SJSA1 (cell line): ENCODE measurements at regions not wholly inside any gene's neighbourhood (a gene's known extent, or its start where the extent isn't known, plus 50 kb on each side); places are given as distances from the start of the nearest gene placed in this dataset.
"Not testable (repeated sequence)": the region's sequence is repeated elsewhere in the genome, so short reads cannot be mapped to it uniquely, and the experiment has no call there.

ENCODE experiments used
- DNase-seq, 2 experiments: peaks; one replicate each; pipeline ENCODE4 v3.0.0-alpha.2; 2015 to 2020; ENCODE audit warnings: low spot score in 2 of 2, low read depth in 1 of 2
- H3K27ac ChIP-seq: fragments of 250-450 bp; sonication (Bioruptor Pico); 2 replicates; pipeline ENCODE4 v1.5.1; 2020; ENCODE audit warnings: mild to moderate bottlenecking, moderate library complexity
- H3K27me3 ChIP-seq: fragments of 250-450 bp; sonication (Bioruptor Pico); replicated peaks from 2 replicates; pipeline ENCODE4 v1.5.1; 2020; ENCODE audit warnings: mild to moderate bottlenecking, moderate library complexity
- H3K36me3 ChIP-seq: fragments of 250-450 bp; sonication (Bioruptor Pico); 2 replicates; pipeline ENCODE4 v1.5.1; 2020; ENCODE audit warnings: mild to moderate bottlenecking
- H3K4me1 ChIP-seq: fragments of 250-450 bp; sonication (Bioruptor Pico); replicated peaks from 2 replicates; pipeline ENCODE4 v1.6.1; 2021; ENCODE audit warnings: mild to moderate bottlenecking
- H3K4me3 ChIP-seq: fragments of 250-450 bp; sonication (Bioruptor Pico); 2 replicates; pipeline ENCODE4 v1.5.1; 2020; ENCODE audit warnings: mild to moderate bottlenecking
- H3K9me3 ChIP-seq: fragments of 250-450 bp; sonication (Bioruptor Pico); replicated peaks from 2 replicates; pipeline ENCODE4 v1.5.1; 2020; ENCODE audit warnings: mild to moderate bottlenecking

DNA sequence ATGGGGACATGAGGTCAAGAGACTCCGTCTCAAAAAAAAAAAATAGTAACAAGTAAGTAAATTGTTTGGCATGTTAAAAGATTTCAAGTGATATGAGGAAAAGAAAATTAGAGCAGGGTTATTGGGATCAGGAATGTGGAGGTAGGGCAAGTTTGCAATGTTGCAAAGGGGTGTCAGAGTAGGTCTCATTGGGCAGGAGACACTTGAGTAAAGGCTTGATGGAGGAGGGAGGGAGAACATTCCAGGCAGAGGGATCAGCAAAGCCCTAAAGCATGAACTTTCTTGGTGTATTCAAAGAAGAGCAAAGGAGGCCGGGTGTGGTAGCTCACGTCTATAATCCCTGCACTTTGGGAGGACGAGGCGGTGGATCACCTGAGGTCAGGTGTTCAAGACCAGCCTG, 87.1 kb upstream of the HAND1 start:
- Histone ChIP-seq H3K36me3 (no peaks in the 10 kb centered on the region), H3K27ac (no peak overlapping the region), H3K9me3 (no peaks in the 10 kb centered on the region), H3K27me3 (peaks cover 30% of the 10 kb centered on the region), H3K4me1 (no peaks in the 10 kb centered on the region), H3K4me3 (no peak overlapping the region)
- no peak for DNase-seq

DNA sequence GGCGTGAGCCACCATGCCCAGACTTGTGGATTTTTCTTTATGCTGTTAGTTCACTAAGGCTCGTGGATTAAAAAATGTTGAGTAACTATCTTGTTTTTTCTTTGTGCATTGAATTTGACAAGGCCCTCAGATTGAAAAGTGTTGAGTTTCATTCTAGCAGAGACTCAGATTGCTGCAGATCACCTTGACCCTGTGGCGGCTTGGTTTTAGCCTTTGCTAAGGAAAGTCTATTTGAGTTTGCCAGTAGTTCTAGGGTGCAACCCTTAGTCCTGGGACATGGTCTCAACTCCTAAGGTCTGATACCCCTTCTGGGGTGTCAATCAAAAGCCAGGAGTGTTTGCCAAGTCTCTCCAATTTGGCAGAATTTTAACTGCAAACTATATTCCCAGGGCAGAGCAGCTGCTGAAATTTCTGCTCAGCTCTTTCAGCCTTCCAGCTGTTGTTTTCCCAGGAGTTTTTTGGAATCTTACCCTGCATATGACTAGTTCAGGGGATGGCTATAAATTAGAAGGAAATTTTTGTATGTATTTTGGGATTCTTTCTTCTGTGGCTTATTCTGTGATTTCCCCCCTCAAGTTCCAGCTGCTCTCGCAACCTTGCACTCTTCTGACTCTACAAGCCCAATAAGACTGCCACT, 84.3 kb upstream of the HAND1 start:
- no peak for DNase-seq
- no peak overlapping the region for H3K4me3 ChIP-seq
- no peaks in the 10 kb centered on the region for H3K36me3 ChIP-seq
- no peaks in the 10 kb centered on the region for H3K9me3 ChIP-seq
- no peak overlapping the region for H3K27ac ChIP-seq
- peaks cover 40% of the 10 kb centered on the region for H3K27me3 ChIP-seq
- no peaks in the 10 kb centered on the region for H3K4me1 ChIP-seq

DNA sequence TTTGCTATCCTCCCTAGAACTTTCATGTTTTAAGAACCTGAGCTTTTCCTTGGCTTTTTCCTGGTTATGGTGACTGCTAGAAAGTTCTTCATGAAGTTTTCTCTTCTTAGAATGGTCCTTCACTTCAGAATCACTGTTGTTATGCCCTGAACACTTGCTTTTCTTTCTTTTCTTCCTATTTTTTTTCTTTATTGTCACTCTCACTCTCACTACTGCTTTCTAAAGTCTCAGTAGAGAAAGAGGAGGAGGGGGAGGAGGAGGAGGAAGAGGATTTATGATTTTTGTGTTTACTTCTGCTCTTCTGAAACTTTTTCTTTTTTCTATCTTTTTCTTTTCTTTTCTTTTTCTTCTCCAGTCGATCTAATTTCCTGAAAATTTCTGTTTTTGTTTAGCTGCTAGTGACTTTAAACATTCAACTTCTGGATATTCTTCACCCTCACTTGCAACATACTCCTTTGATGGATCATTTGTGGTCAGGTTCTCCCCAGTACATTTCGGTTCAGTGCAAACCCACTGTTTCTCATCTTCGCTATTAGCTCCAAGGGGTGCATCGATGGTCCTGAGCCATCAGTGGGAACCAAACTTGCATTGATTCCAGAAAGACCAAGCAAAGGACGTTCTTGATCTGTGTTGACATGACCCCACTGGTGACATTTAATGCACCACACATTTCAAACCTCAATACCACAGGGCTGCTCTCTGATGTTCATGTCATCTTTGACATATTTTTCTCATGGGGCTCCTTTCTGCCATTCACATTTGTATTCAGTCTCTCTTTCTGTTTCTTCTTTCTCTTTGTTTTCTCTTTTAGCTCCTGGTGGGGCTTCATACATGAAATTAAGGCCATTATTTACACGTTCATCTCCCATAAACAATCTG, 81.6 kb upstream of the HAND1 start:
- Histone ChIP-seq H3K4me1 (no peaks in the 10 kb centered on the region), H3K9me3 (no peaks in the 10 kb centered on the region), H3K27me3 (peaks cover 35% of the 10 kb centered on the region), H3K27ac (no peak overlapping the region), H3K36me3 (no peaks in the 10 kb centered on the region), H3K4me3 (no peak overlapping the region)
- no peak for DNase-seq

DNA sequence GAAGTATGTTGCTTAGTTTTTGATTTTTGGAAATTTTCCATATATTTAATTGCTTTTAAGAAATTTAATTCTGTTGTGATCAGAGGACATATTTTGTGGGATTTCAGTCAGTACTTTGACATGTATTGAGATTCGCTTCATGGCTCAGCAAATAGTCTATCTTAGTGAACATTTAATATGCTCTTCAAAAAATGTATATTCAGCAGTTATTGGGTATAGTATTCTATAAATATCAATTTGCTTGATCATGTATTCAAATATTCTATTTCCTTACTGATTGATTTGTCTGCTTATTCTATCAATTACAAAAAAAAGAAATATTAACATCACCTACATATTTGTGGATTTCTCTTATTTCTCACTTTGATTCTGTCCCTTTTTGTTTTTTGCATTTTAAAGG, 79.5 kb upstream of the HAND1 start:
- no peak for DNase-seq
- H3K36me3 ChIP-seq: no peaks in the 10 kb centered on the region
- no peaks in the 10 kb centered on the region for H3K4me1 ChIP-seq
- H3K4me3 ChIP-seq: no peak overlapping the region
- no peaks in the 10 kb centered on the region for H3K9me3 ChIP-seq
- no peak overlapping the region for H3K27ac ChIP-seq
- H3K27me3 ChIP-seq: peaks cover 23% of the 10 kb centered on the region

DNA sequence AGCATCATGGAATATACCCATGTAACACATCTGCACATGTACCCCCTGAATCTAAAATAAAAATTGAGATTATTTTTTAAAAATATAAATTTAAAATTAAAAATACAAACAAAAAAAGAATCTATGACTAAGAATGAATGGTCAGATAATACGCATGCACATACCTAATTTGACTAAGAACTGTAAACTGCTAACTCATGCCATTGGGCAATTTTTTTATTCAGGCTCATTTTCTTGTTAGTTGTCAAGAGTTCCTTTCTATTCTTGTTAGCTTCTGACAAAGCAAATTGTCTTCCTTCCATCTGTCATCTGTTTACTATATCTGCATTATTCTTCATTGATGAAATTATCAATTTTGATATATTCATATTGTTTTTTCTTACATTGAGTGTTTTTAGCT, 69.5 kb upstream of the HAND1 start:
- no peak overlapping the region for H3K4me3 ChIP-seq
- no peak overlapping the region for H3K27ac ChIP-seq
- peaks cover 69% of the 10 kb centered on the region for H3K27me3 ChIP-seq
- no peaks in the 10 kb centered on the region for H3K9me3 ChIP-seq
- H3K36me3 ChIP-seq: no peaks in the 10 kb centered on the region
- H3K4me1 ChIP-seq: peaks cover 18% of the 10 kb centered on the region
- no peak for DNase-seq

DNA sequence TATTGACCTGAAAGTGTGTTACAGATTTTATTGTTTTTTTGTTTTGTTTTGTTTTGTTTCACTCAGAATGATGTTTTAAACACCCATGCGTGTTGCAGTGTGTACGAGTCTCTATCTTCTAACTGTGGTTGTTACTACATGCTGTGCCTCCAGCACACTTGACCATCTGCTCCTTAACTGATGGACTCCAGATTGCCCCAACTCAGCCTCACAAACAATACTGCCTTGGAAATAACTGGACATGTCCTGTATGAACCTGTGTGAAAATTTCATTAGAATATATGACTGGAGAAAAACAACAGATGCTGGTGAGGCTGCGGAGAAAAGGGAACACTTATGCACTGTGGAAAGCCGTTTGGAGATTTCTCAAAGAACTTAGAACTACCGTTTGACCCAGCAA, 68.7 kb upstream of the HAND1 start:
- no peaks in the 10 kb centered on the region for H3K9me3 ChIP-seq
- H3K27me3 ChIP-seq: peaks cover 69% of the 10 kb centered on the region

DNA sequence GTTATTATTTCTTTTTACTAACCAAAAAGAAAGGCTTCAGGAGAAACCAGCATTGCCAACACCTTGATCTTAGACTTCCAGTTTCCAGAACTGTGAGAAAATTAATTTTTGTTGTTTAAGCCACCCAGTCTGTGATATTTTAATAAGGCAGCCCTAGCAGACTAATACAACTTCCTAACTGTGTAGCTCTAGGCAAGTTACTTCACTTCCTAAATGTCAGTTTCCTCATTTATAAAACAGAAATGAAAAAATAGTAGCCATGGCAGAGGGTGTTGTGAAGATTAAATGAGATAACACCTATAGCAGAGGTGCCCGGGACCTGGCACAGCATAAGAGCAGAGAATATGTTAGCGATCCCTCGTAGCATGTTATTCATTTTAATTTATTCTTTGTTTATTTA, 66.6 kb upstream of the HAND1 start:
- Histone ChIP-seq H3K36me3 (no peaks in the 10 kb centered on the region), H3K4me3 (no peak overlapping the region), H3K9me3 (no peaks in the 10 kb centered on the region), H3K27ac (no peak overlapping the region), H3K4me1 (peaks cover 34% of the 10 kb centered on the region), H3K27me3 (peaks cover 76% of the 10 kb centered on the region)
- DNase-seq: no peak

More for the DNA sequence above, 68.7 kb upstream of the HAND1 start:
- DNase-seq: no peak
- no peaks in the 10 kb centered on the region for H3K36me3 ChIP-seq
- no peak overlapping the region for H3K4me3 ChIP-seq
- no peak overlapping the region for H3K27ac ChIP-seq
- H3K4me1 ChIP-seq: peaks cover 26% of the 10 kb centered on the region

DNA sequence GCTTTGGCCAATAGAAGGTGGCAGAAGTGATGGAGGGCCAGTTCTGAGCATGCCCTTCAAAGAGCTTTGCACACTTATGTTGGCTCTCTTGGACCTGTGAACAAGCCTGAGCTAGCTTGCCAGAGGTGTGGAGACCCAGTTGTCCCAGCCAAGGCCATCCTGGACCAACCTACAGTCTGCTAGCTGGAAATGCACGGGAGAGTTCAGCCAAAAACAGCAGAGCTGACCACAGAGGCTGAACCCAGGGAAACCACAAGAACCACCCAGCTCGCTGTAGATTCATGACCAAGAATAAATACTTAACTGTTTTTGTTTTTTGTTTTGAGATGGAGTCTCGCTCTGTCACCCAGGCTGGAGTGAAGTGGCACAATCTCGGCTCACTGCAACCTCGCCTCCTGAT, 65.4 kb upstream of the HAND1 start:
- Histone ChIP-seq H3K36me3 (no peaks in the 10 kb centered on the region), H3K27me3 (peaks cover 67% of the 10 kb centered on the region), H3K9me3 (0 out of 2 replicates have a peak, but pooled peaks cover 2% of the 10 kb centered on the region), H3K4me1 (peaks cover 40% of the 10 kb centered on the region), H3K27ac (no peak overlapping the region), H3K4me3 (no peak overlapping the region)
- DNase-seq: peak; percentile 84

DNA sequence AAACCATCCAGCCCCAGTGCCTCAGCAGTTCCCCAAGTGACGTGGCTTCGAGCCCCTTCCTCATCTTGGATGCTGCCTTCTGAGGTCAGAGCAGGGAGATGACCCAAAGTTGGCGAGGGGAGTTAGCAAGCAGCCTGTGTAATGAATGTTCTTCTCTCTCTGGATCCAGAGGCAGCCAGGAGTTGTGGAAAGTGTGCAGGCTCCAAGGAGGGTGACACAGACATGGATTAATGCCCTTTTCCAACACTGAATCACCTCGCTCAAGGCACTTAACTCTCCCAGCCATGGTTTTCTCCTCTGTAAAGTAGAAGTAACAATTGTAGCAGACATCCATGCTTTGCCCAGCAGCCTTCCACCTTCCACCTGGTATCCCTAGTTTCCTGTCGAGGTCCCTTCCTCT, 64.6 kb upstream of the HAND1 start:
- H3K36me3 ChIP-seq: no peaks in the 10 kb centered on the region
- peak in 1 of 2 experiments; percentile 37 for DNase-seq
- H3K9me3 ChIP-seq: 0 out of 2 replicates have a peak, but pooled peaks cover 2% of the 10 kb centered on the region
- H3K4me1 ChIP-seq: peaks cover 40% of the 10 kb centered on the region
- H3K27me3 ChIP-seq: peaks cover 67% of the 10 kb centered on the region
- H3K27ac ChIP-seq: no peak overlapping the region
- no peak overlapping the region for H3K4me3 ChIP-seq

DNA sequence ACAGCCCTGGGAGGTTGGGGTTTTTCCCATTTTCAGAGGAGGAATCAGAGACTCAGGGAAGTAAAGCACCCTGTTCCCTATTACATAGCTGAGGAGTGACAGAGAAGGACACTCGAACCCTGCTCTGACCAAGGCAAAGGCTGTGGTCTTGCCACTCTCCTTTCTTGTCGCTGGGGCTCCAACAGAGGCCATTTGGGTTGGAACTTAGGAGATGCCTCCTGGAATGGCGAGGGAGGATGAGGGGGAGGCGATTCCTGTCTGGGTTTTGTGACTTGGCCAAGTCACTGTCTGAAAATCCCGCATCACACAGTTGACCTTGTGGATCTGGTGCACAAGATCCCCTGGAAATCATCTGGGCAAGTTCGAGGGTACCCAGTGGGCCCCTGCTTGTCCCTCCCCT, 64.0 kb upstream of the HAND1 start:
- H3K36me3 ChIP-seq: no peaks in the 10 kb centered on the region
- H3K27me3 ChIP-seq: peaks cover 67% of the 10 kb centered on the region
- DNase-seq: no peak
- H3K9me3 ChIP-seq: 0 out of 2 replicates have a peak, but pooled peaks cover 2% of the 10 kb centered on the region
- H3K27ac ChIP-seq: no peak overlapping the region
- peaks cover 40% of the 10 kb centered on the region for H3K4me1 ChIP-seq
- no peak overlapping the region for H3K4me3 ChIP-seq

DNA sequence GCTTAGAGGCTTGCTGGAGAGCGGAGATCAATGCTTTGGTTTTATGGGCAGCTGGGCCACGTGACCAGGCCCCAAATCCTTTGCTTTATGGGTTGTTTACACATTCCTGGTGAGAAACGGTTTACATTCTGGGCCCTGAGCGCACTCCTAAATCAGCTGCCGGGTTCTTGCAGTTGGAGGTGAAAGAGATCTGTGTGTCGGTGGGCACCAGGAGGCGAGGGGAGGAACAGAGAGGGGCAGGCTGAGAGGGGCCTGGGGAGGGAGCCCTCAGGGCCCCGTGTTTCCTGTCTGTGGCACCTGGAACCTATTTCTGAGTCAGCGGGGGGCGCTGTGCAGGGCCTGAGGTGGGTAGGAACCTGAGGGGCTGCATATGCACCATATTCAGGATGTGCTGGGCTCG, 63.5 kb upstream of the HAND1 start:
- Histone ChIP-seq H3K27ac (no peak overlapping the region), H3K9me3 (0 out of 2 replicates have a peak, but pooled peaks cover 2% of the 10 kb centered on the region), H3K36me3 (no peaks in the 10 kb centered on the region), H3K4me3 (no peak overlapping the region), H3K27me3 (peaks cover 67% of the 10 kb centered on the region), H3K4me1 (peaks cover 40% of the 10 kb centered on the region)
- peak; percentile 47 to 69 for DNase-seq

DNA sequence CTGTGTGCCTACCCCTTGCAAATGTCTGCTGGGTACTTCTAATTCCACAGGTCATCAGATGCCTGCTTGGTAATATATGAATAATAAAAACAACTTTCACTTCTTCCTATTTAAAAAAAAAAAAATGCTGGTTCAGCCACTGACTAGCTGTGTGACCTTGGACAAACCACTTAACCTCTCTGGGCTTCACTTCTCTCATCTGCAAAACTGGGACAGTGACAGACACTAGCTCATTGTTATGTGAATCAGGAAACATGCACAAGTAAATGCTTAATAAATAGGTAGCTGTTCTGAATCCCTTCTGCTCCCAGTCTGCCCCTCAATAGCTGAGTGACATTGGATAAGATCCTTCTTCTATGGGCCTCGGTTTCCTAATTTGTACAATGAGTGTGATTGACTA, 62.6 kb upstream of the HAND1 start:
- Histone ChIP-seq H3K9me3 (0 out of 2 replicates have a peak, but pooled peaks cover 2% of the 10 kb centered on the region), H3K4me1 (peaks cover 40% of the 10 kb centered on the region), H3K36me3 (no peaks in the 10 kb centered on the region), H3K27me3 (peaks cover 64% of the 10 kb centered on the region), H3K27ac (no peak overlapping the region), H3K4me3 (no peak overlapping the region)
- DNase-seq: no peak

DNA sequence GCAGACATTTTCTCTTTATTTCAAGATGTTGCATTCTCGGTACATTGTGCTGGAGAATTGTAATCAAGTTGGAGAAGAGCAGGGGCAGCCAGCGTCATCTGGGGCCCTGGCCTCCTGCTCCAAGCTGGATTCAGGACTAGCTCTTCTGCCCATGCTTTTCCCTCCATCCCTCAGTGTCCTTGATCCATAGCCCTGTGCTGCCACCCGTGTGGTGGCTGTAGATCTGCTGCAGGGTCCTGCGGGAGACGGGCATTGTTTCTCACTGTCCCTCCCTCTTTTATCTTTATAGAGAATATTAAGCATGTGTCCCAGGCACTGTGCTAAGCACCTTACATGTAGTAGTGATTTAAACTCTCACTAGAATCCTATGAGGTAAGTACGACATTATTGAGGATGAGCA, 60.5 kb upstream of the HAND1 start:
- Histone ChIP-seq H3K9me3 (0 out of 2 replicates have a peak, but pooled peaks cover 2% of the 10 kb centered on the region), H3K27ac (no peak overlapping the region), H3K4me1 (peaks cover 32% of the 10 kb centered on the region), H3K4me3 (no peak overlapping the region), H3K36me3 (no peaks in the 10 kb centered on the region), H3K27me3 (peaks cover 56% of the 10 kb centered on the region)
- no peak for DNase-seq

DNA sequence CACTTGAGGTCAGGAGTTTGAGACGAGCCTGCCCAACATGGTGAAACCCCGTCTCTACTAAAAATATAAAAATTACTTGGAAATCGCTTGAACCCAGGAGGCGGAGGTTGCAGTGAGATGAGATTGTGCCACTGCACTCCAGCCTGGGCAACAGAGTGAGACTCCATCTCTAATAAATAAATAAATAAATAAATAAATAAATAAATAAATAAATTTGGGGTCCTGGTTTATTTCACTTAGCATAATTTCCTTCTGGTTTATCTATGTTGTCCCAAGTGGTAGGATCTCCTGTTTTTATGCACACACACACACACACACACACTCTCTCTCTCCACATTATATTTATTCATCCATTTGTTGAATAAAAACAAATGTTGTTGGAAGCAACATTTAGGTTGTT, 58.4 kb upstream of the HAND1 start:
- DNase-seq: not testable (repeated sequence)
- peaks cover 11% of the 10 kb centered on the region for H3K4me1 ChIP-seq

More for the DNA sequence above, 58.4 kb upstream of the HAND1 start:
- H3K4me3 ChIP-seq, H3K36me3 ChIP-seq, H3K27ac ChIP-seq, H3K9me3 ChIP-seq: not testable (repeated sequence)
- H3K27me3 ChIP-seq: peaks cover 57% of the 10 kb centered on the region
